ENCODE measurements at regions not wholly inside any gene's neighbourhood (a gene's known extent, or its start where the extent isn't known, plus 50 kb on each side); places are given as distances from the start of the nearest gene placed in this dataset.

GRCh38 chr1:183726825-183727224 is 73.7 kb upstream of the APOBEC4 start:
- peak; percentile 18; the same call in 1 of the 2 replicates for TF ChIP-seq MAFF (IDR thresholded peaks at IDR 0.05; ENCODE audit: low read depth, low read length)
- TF ChIP-seq MAFK (conservative IDR thresholded peaks at IDR 0.05 in 1 of 2, IDR thresholded peaks at IDR 0.05 in 1 of 2; ENCODE audit: low read length in 2 of 2), result peak in 1 of 2 experiments; percentile 66; a peak in 2 of 4 replicates
- TF ChIP-seq GMEB1 (CRISPR knock-in tag; IDR thresholded peaks at IDR 0.05; ENCODE audit: borderline replicate concordance), result no peak
- TF ChIP-seq MXD4 (CRISPR knock-in tag; IDR thresholded peaks at IDR 0.05), result no peak
- TF ChIP-seq KAT8 (CRISPR knock-in tag; IDR thresholded peaks at IDR 0.05), result no peak
- no peak for TF ChIP-seq MEIS2 (CRISPR knock-in tag; IDR thresholded peaks at IDR 0.05)
- TF ChIP-seq ZNF619 (CRISPR knock-in tag; IDR thresholded peaks at IDR 0.05), result no peak
- TF ChIP-seq POLR2A (IDR thresholded peaks at IDR 0.05; ENCODE audit: insufficient read depth in 1 of 2, low read depth in 2 of 2, low read length in 2 of 2), result no peak
- intact Hi-C loops (cut with micrococcal nuclease; ENCODE audit: unreplicated experiment), result loop anchor here (2.0 kb wide), 1 partner anchor 44 kb away; no protein-coding TSS in a partner anchor

More at GRCh38 chr1:183726825-183727224, 73.7 kb upstream of the APOBEC4 start:
- ChIA-PET CTCF (ENCODE audit: low intra/inter-chr PET ratio, low total read pairs) (no interaction called here), POLR2A (no interaction called here)
- no TSS peak for BruUV-seq (replicated peaks)
- Histone ChIP-seq H3K9me3 (ENCODE audit: low read length) (no peaks in the 10 kb centered on the region), H3K9ac (ENCODE audit: insufficient read depth, low read depth, low read length) (no peak overlapping the region), H3K4me2 (ENCODE audit: low read depth, low read length) (no peak overlapping the region), H3K4me1 (ENCODE audit: insufficient read depth, low read length) (peaks cover 16% of the 10 kb centered on the region), H2AFZ (ENCODE audit: low read length) (no peak overlapping the region), H3K4me3 (replicated peaks in 1 of 3; ENCODE audit: insufficient read depth in 1 of 3, low read depth in 2 of 3, low read length in 3 of 3) (no peak overlapping the region), H3K27ac (ENCODE audit: extremely low read length, insufficient read depth, low read length) (no peak overlapping the region), H3K27me3 (ENCODE audit: control insufficient read depth in 1 of 2, insufficient read depth in 2 of 2, low read length in 2 of 2) (no peaks in the 10 kb centered on the region), H4K20me1 (ENCODE audit: insufficient read depth, low read length) (no peaks in the 10 kb centered on the region), H3K36me3 (replicated peaks in 1 of 2; ENCODE audit: control insufficient read depth in 1 of 2, insufficient read depth in 2 of 2, low read length in 2 of 2) (no peaks in the 10 kb centered on the region), H3K79me2 (ENCODE audit: insufficient read depth, low read length) (no peaks in the 10 kb centered on the region)
- DNase-seq (ENCODE audit: low spot score) (no peak), FAIRE-seq (no peak), ATAC-seq (no peak)
- in situ Hi-C loops (cut with HindIII; ENCODE audit: extremely low pct_ligation_motif_present, low pct_unique_long_range_greater_than_20kb), result no loop called here
- WGBS (ENCODE audit: low lambda C conversion rate), result 91% methylated on average over 1 of the region's 1 CpG

Measured in HepG2 (cell line).